Ishikawa (cell line): ENCODE measurements at regions not wholly inside any gene's neighbourhood (a gene's known extent, or its start where the extent isn't known, plus 50 kb on each side); places are given as distances from the start of the nearest gene placed in this dataset.

ENCODE experiments used
- CEBPB ChIP-seq: IDR thresholded peaks from 2 replicates; pipeline ENCODE4 v1.6.1; 2012
- CREB1 ChIP-seq: IDR thresholded peaks from 2 replicates; pipeline ENCODE4 v1.6.1; 2012; ENCODE audit warnings: low read depth
- EGR1 ChIP-seq: IDR thresholded peaks from 2 replicates; pipeline ENCODE4 v1.6.1; 2012
- EP300 ChIP-seq: IDR thresholded peaks from 2 replicates; pipeline ENCODE4 v1.6.1; 2012; ENCODE audit warnings: borderline replicate concordance
- FOXM1 ChIP-seq: IDR thresholded peaks from 2 replicates; pipeline ENCODE4 v1.6.1; 2012; ENCODE audit warnings: low read depth, borderline replicate concordance
- NFIC ChIP-seq: IDR thresholded peaks from 2 replicates; pipeline ENCODE4 v1.6.1; 2012
- RAD21 ChIP-seq: IDR thresholded peaks from 2 replicates; pipeline ENCODE4 v1.6.1; 2012; ENCODE audit warnings: low read depth
- TAF1 ChIP-seq: IDR thresholded peaks from 2 replicates; pipeline ENCODE4 v1.6.1; 2012; ENCODE audit warnings: low read depth, mild to moderate bottlenecking
- TCF12 ChIP-seq: IDR thresholded peaks from 2 replicates; pipeline ENCODE4 v1.6.1; 2012; ENCODE audit warnings: low read depth
- TEAD4 ChIP-seq: IDR thresholded peaks from 2 replicates; pipeline ENCODE4 v1.6.1; 2012
- YY1 ChIP-seq: IDR thresholded peaks from 2 replicates; pipeline ENCODE4 v1.6.1; 2012; ENCODE audit warnings: low read depth
- ZBTB7A ChIP-seq: IDR thresholded peaks from 2 replicates; pipeline ENCODE4 v1.6.1; 2012; ENCODE audit warnings: low read depth
- TF ChIP-seq, protein P1 (sequence below): IDR thresholded peaks from 2 replicates; pipeline ENCODE4 v1.6.1; 2012
- TF ChIP-seq, protein P2 (sequence below): IDR thresholded peaks from 2 replicates; pipeline ENCODE4 v1.6.1; 2012
- TF ChIP-seq, protein P3 (sequence below): IDR thresholded peaks from 2 replicates; pipeline ENCODE4 v1.6.1; 2012; ENCODE audit warnings: low read depth, mild to moderate bottlenecking

DNA sequence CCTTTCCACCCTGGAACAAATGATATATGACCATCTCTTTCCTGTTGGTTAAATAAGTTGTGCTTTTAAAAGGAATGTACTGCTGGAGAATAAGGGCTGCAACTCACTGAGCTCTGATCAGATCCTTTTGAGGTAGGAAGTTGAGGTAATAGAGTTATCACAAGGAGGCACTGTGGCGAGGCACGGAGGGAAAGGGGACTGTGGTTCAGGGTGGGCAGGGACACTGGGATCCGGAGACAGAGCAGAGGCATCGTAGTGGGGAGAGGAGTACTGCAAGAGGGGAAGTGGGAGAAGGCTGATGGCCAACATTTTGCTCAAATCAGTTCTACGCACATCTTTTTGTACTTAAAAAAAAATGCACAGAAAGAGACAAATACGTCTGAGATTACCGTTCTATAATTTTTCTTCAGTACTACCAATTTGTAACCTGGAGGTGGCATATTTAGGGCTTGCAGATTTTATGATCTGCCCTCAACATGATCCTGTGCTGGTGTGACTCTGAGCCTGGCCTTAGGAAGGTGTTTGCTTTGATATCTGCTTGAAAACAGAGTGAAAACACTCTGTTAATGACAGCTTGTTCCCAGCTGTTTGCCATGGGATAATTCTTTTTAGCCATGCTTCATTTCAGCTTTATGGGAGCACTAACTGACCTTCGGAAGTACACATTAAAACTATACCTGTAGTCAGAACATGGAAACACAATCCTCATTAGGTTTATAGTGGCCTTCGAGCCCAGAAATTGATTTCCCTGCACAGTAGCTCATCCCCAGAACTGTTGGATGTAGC, 168.1 kb downstream of the KCNE4 start:
- TF ChIP-seq NFIC: no peak
- no peak for TF ChIP-seq TAF1

DNA sequence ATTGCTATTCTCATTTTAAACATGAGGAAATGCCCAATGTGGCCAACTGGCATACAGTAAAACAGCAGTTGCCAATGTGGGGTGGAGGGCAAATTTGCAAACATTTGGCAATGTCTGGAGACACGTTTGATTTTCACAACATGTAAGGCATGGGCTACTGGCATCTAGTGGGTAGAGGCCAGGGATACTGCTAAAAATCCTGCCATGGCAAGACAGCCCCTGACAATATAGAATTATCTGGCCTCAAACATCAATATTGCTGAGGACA, 168.6 kb downstream of the KCNE4 start:
- no peak for TF ChIP-seq TEAD4
- no peak for TF ChIP-seq RAD21
- no peak for TF ChIP-seq YY1
- TF ChIP-seq, protein P1, sequence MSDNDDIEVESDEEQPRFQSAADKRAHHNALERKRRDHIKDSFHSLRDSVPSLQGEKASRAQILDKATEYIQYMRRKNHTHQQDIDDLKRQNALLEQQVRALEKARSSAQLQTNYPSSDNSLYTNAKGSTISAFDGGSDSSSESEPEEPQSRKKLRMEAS: no peak
- TF ChIP-seq CREB1: no peak
- no peak for TF ChIP-seq FOXM1
- TF ChIP-seq EP300: no peak
- TF ChIP-seq, protein P2, sequence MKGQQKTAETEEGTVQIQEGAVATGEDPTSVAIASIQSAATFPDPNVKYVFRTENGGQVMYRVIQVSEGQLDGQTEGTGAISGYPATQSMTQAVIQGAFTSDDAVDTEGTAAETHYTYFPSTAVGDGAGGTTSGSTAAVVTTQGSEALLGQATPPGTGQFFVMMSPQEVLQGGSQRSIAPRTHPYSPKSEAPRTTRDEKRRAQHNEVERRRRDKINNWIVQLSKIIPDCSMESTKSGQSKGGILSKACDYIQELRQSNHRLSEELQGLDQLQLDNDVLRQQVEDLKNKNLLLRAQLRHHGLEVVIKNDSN: no peak
- TF ChIP-seq NFIC: no peak
- no peak for TF ChIP-seq EGR1
- TF ChIP-seq CEBPB: no peak
- TF ChIP-seq TCF12: no peak

DNA sequence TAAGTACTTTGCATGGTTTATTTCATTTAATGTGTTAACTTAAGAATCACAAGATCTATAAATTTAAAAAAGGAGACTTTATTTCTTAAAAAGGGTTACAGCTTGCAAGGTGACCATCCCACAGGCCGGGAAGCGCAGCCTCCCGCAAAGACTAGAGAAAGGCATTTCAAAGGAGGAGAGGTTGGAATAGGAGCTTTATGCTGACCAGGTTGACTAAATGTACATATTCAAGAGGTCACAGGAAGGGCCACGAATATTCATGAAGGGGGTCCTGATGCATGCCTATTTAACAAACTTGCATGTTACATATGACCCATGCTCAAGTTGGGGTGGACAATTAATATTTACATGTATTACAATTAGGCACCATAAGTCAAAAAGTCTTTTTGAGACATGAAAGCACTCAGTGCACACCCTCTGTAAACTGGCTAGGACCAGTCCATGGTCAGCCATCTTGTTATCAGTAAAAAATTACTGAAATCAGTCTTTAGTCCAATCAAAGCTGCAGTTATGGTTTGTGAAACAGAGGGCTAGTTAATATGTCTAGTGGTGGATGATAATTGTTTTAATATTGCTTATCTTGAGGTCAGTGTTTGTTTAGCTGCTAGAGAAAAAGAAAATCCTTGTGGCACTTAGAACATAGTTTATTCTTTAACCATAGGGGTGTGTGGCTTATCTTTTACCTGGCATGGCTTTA, 169.3 kb downstream of the KCNE4 start:
- TF ChIP-seq TAF1 (no peak), TCF12 (no peak), FOXM1 (no peak), YY1 (no peak), EP300 (no peak), EGR1 (no peak), CEBPB (no peak), NFIC (no peak), RAD21 (no peak), ZBTB7A (no peak), CREB1 (no peak), TEAD4 (no peak)
- TF ChIP-seq, protein P2: no peak
- TF ChIP-seq, protein P1: no peak
- TF ChIP-seq, protein P3, sequence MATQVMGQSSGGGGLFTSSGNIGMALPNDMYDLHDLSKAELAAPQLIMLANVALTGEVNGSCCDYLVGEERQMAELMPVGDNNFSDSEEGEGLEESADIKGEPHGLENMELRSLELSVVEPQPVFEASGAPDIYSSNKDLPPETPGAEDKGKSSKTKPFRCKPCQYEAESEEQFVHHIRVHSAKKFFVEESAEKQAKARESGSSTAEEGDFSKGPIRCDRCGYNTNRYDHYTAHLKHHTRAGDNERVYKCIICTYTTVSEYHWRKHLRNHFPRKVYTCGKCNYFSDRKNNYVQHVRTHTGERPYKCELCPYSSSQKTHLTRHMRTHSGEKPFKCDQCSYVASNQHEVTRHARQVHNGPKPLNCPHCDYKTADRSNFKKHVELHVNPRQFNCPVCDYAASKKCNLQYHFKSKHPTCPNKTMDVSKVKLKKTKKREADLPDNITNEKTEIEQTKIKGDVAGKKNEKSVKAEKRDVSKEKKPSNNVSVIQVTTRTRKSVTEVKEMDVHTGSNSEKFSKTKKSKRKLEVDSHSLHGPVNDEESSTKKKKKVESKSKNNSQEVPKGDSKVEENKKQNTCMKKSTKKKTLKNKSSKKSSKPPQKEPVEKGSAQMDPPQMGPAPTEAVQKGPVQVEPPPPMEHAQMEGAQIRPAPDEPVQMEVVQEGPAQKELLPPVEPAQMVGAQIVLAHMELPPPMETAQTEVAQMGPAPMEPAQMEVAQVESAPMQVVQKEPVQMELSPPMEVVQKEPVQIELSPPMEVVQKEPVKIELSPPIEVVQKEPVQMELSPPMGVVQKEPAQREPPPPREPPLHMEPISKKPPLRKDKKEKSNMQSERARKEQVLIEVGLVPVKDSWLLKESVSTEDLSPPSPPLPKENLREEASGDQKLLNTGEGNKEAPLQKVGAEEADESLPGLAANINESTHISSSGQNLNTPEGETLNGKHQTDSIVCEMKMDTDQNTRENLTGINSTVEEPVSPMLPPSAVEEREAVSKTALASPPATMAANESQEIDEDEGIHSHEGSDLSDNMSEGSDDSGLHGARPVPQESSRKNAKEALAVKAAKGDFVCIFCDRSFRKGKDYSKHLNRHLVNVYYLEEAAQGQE: no peak

DNA sequence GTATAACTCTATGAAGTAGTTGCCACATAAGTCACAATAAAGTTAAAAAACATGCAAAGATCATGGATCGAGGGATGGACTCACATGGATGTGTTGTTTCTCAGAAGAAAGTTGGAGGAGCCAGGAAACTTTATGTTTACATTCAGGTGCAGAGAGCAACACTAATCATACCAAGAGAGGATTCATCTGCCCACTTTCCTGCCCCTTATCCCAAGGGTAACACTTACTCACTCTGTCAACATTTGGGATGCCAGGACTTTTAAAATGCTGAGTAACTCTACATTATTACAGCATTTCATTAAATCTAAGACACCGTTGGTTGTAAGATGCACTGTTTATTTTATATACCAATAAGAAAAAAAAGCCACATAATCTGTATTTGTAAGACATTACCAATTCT, 170.4 kb downstream of the KCNE4 start:
- TF ChIP-seq TCF12: no peak
- no peak for TF ChIP-seq CREB1
- no peak for TF ChIP-seq TEAD4
- TF ChIP-seq CEBPB: no peak
- no peak for TF ChIP-seq TAF1
- no peak for TF ChIP-seq NFIC
- no peak for TF ChIP-seq YY1
- TF ChIP-seq, protein P2: no peak

DNA sequence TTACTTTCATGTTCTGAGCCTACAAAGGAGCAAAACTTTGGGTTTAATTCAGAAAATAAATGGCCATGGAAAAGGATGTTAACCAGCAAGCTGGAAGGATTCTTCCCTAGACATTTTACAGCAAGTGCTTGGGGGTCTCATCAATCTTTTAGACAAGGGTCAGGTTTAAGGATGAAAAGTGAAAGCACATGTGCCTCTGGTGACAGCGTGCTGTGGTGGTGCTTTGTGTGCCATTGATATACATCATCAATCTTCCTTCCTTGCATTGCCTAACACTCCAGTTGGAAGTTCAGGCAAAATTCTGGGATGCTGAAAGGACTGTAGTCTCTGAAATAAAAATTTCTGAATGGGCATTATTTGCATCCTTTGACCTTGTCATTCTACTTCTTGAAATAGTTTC, 171.2 kb downstream of the KCNE4 start:
- TF ChIP-seq, protein P3: no peak
- TF ChIP-seq ZBTB7A (no peak), TEAD4 (no peak), CREB1 (no peak)

DNA sequence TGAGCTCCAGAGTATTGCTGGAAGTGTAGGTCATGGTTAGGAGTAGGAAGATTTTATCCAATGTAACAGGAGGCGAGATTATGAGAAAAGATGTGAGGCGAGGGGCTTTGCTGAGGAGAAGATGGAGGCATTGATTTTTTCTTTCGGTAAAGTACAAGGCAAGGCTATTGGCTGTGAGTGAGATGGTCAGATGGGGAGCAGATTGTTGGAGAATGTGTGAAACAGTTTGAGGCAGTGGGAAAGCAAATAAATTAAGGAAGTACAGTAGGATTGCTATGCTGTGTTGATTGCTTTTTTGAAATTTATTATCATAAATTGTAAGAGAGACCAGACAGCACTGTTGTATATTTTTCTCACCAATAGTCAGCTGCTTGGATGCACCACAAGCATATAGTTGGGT, 173.3 kb downstream of the KCNE4 start:
- TF ChIP-seq CREB1 (no peak), RAD21 (no peak), EGR1 (no peak), TEAD4 (no peak), TAF1 (no peak)
- TF ChIP-seq, protein P1: no peak
- TF ChIP-seq, protein P2: no peak
- TF ChIP-seq, protein P3: no peak
